HG02759 (cell line): ENCODE measurements at regions not wholly inside any gene's neighbourhood (a gene's known extent, or its start where the extent isn't known, plus 50 kb on each side); places are given as distances from the start of the nearest gene placed in this dataset.

Source experiments
- ATAC-seq: cut with Tn5 transposase; IDR thresholded peaks from one replicate; pipeline ENCODE4 v1.9.1; 2021; ENCODE audit warnings: mild to moderate bottlenecking, moderate library complexity; ENCODE audit not compliant: unreplicated experiment

DNA sequence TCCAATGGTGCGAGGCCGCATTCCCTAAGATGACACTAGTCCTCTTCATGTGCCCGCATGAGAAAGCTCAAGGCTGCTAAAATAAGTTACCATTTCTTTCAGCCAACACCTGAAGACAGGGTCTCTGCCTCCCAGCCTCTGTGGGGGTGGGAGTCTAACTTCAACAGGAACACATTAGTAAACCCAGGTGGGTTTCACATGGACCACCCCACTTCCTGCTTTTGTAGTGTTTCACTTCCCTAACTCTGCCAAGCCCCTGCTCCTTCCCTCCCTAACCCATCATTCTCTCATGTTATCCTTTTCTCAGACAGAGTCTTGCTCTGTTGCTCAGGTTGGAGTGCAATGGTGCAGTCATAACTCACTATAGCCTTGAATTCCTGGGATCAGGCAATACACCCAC is 783.6 kb downstream of the UQCRFS1 start:
- ATAC-seq, result no peak

DNA sequence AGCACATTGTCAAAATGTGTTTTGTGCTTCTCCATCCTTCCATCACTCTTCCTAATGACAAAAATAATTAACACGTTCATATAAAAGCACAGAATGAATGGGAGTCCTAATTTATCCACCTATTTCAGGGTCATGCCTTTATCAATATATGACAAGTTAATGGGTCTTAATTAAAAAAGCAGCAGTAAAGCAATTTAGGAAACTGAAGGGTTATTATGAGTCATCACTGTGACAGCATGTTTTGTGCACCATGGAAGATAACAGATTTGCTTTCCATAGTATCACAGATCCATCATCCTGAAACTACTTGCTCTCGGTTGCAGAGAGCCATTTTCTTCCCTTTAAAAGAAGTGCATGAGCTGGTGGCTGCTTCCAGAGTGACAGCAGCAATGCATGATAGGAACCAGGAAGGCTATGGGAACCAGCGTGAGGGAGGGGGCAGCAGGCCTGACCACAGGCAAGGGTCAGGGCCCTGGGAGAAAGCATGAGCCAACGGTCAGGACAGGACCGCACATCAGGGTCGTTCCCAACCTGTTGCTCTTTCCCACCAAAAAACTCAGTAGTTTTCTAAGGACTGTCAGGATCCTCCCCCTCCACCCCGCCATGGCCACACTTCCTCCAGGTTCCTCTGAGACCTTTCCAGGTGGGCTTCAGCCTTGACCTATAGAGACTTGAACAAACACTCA is 784.1 kb downstream of the UQCRFS1 start:
- no peak for ATAC-seq

DNA sequence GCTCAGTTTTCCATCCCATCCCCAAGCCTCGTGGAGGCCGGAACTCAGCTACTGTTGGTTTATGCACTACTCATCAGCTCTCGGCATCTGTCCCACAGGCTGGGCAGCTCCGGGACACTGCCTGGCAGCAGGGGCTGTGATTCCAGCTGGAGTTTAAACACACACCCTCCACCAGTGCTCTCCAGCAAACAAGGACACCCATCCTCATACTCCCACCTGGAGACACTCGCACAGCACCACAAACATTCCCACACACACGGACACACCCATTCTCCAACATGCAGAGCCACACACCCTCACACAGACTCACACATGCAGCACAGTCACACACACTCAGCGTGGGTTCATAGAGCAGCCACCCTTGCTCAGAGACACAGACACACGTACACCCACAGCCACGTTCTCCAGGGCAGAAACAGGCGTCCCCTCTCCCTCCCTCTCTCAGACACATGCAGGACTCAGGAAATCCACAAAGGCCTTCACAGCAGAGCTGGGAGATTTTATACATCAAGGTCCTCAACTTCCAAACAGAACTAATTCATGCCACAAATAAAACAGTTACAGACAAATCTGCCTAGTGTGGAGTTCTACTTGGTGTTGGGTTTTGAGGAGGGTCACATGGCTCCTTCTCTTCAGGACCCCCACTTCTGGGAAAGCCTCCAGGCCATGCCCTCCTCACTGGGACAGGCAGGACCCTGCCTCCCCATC is 785.4 kb downstream of the UQCRFS1 start:
- ATAC-seq, result no peak

DNA sequence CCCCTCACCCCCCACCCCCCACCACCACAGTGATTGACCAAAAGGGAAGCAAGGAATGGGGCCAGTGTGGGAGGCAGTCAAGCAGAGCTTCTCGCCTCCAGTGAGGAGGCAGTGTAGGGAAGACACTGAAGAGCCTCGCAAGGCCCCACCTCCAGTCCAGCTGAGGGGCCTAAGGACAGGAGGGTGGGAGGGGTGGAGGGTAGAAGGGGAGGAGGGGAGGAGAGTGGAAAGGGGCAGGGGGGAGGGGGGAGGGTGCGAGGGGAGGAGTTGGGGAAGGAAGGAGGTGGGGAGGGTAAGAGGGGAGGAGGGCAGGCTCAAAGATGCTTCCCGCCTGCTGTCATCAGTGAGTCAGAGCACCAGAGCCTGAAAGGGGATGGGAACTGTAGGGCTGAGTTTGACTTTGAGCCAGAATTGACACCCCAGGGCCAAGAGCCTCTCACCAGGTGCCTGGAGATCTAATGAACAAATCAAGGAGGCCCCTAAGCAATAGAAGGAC is 786.2 kb downstream of the UQCRFS1 start:
- ATAC-seq, result no peak

DNA sequence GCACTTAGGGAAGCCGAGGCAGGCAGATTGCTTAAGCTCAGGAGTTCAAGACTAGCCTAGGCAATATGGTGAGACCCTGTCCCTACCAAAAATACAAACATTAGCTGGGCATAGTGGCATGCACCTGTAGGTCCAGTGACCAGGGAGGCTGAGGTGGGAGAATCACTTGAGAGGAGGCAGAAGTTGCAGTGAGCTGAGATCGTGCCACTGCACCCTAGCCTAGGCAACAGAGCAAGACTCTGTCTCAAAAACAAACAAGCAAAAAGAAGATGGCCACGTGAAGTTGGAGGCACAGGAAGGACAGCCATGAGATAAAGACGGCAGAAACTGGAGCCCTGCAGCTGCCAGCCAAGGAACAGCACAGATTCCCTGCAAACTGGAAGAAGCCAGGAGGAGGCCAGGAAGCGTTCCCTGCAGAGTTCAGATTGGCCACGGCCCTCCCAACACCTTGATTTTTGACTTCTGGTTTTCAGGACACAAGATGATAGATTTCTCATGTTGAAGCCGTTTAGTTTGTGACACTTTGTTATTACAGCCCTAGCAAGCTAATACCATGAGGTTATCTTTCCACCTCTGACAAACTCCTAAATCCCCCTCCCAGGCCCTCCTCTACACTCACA is 786.7 kb downstream of the UQCRFS1 start:
- no peak for ATAC-seq

DNA sequence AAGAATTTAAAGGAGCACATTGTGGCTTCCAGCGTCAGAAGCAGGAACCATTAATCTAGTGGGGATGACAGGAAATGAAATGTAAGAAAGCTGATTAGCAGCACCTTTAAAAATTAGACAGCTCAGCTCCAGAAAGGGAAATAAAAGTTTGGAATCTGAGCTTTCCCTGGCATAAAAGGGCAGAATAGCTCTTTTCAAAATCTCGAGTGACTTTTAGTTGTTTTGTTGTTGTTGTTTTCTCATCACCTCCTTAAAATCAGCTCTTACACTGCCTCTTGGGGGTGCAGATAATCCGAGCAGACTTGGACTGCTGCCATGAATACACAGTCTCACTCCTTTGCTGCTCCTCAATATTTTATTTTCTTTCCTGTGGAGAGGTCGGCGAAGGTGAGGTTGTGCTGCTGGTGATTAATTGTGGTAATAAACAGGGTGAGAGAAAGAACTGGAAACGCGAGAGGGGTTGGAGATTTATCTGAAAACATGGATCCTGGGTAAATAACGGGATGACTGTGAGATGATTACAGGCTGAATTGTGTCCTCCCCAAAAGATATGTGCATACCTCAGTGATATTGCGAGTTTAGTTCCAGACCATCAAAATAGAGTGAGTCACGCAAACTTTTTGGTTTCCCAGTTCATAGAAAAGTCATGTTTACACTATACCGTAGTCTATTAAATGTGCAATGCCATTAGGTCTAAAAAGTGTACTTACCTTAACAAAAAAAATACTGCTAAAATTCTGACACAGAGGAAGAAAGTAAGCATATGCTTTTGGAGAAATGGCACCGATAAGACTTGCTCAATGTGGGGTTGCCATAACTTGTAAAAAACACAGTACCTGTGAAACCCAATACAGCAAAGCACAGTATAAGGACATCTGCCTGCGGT is 787.7 kb downstream of the UQCRFS1 start:
- ATAC-seq, result no peak

DNA sequence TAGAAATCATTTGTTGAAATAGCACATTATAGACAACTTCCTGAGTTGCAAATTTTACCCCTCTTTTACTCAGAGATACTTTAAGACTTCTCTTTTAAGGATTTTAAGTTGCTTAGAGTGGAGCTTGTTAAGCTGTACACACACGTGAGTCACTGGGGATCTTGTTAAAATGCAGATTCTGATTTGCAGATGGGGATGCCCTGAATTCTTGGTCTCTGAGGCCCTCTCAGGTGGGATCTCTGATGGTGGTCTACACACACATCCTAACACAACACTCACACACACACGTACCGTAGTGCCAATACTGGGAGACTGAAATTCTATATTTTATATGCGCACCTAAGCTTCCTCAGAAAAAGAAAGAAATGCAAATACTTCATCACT is 788.3 kb downstream of the UQCRFS1 start:
- ATAC-seq, result no peak

DNA sequence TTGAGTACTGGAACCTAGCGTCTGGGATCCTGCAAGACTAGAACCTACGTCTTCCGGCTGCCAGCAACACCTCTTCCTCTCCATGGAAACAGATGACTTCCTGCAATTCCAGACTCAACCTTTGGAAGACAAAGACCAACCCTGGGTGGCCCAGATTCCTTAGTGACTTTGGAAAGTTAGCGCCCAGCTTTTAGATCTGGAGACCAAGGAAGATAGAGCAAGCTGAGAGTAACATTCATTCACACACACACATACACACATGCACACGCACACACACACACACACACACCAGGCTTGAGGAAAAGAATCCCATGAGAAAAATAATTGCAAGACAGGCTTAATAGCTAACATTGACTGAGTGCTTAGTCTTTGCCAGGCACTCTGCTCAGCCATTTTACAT is 788.9 kb downstream of the UQCRFS1 start:
- no peak for ATAC-seq

DNA sequence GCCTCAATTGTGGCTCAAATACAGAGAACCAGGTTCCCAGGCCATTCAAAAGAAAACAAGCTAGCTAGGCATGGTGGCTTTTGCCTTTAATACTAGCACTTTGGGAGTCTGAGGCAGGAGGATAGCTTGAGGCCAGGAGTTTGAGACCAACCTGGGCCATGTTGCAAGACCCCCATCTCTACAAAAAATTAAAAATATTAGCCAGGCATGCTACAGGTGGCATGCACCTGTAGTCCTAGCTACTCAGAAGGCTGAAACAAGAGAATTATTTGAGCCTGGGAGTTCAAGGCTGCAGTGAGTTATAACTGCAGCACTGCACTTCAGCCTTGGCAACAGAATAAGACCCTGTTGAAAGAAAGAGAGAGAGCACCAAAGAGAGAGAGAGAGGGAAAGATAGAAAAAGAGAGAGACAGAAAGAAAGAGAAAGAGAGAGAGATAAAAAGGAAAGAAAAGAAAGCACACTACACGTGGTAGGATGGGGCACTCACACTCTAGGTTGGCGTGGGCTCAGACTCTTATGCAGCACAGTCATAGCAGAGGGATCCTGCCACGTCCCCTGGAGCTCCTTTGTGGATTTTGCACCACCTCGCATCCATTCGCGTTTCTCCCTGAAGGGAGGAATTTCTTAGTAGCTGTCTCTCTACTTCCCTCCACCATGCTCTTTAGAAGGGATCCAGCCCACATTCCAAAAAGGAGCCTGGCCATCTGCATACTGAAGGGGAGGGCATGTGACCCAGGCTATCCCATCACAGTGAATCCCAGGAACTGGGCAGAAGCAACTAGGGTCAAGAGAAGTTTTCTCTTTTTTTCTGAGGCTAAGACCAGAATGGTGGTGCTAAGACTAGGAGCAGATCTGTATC is 789.9 kb downstream of the UQCRFS1 start:
- ATAC-seq, result no peak

DNA sequence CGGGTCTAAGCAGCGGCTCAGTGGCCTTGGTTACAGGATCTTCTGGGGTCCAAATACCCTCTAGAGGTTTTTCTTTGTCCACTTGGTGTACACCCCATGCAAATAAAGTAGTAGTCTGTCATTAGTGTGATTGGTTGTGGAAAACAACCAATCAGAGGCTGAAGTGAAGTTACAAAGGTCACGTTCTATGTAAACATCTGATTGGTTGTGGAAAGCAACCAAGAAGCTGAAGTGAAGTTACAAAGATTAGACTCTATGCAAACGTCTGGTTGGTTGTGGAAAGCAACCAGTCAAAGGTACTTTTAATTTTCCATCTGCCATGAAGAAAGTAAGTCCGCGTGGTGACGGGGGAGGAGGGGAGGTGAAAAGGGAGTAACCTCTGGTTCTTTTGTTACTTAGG is 790.9 kb downstream of the UQCRFS1 start:
- no peak for ATAC-seq

DNA sequence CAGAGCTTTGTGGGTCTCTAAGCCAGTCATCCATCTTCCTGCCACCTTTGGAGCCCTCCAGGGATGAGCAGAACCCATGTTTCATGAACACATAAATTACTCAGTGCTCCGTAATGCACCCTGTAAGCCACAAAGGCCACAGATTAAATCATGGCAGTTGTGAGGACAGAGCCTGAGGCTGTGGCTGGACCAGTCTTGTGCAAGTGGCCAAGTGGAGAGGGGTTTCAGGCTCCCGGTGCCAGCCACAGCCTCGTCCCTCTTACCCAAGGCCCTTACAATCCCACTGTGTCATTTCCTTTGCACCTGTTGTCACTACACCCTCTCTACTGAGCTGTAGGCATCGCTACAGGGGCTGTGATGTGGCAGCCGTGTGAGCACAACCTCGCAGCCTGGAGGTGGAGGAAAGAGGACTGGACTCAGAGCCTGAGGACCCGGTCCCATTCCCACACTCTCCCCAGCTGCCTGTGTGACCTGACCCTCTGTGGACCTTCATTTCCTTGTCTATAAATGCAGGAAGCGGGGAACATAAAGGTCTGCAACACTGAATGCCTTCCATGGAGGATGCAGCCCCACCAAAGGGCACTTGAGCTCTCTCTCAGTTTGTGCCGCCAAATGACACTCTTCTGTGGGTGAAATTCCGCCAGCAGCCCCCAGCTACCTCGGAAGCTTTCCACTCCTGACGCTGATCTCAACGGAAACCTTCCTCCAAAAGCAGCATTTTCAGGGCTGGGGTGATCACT is 792.0 kb downstream of the UQCRFS1 start:
- ATAC-seq, result no peak

DNA sequence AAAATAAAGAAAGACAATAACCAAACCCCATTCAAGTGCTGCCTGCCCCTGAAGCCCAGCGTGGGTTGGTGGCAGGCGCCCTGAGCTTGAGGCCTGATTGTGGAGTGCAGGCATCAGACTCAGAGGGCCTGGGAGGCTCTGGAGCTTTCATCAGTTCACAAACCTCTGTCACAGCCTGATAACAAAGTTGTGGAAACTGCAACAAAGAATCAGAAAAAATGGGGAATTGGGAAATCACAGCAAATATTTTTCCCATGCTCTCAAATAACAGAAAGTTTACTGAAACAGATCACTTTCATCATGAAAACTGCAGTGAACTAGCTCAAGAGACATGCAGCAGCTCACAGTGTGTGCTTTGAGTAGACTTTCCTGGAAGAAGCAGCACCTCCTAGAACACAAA is 793.6 kb downstream of the UQCRFS1 start:
- ATAC-seq, result no peak

DNA sequence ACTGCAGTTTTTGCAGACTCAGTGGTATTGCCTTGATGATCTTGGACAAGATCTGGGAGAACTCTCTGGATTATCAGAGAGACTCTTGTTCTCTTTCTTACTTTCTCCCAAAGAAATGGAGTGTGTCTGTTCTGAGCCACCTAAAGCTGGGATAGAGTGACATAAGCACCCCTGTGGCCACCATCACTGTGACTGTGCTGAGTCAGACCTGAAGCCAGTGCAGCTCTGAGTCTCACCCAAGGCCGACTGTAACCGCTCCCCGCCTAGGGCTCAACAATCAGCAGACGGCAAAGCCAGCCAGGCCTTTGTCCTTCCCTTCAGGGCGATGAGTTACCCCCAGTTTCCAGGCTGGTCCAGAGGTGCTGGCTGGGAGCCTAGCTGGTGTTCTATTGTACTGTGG is 795.6 kb downstream of the UQCRFS1 start:
- ATAC-seq, result no peak

DNA sequence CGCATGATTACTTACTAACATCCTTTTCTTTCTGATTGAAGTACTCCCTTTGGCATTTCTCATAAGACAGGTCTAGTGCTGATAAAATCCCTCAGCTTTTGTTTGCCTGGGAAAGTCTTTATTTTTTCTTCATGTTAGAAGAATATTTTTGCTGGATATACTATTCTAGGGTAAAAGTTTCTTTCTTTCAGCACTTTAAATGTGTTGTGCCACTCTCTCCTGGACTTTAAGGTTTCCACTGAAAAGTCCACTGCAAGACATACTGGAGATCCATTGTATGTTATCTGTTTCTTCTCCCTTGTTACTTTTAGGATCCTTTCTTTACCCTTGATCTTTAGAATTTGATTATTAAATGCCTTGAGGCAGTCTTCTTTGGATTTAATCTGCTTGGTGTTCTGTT is 796.7 kb downstream of the UQCRFS1 start:
- no peak for ATAC-seq

DNA sequence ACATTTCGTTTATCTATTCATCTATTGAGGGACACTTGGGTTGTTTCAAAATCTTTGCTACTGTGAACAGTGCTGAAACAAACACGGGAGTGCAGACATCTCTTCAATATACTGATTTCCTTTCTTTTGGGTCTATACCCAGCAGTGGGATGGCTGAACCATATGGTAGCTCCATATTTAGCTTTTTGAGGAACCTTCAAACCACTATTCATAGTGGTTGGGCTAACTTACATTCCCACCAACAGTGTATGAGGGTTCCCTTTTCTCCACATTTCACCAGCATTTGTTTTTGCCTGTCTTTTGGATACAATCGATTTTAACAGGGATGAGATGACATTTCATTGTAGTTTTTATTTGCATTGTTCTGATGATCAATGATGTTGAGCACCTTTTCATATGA is 798.2 kb downstream of the UQCRFS1 start:
- no peak for ATAC-seq

DNA sequence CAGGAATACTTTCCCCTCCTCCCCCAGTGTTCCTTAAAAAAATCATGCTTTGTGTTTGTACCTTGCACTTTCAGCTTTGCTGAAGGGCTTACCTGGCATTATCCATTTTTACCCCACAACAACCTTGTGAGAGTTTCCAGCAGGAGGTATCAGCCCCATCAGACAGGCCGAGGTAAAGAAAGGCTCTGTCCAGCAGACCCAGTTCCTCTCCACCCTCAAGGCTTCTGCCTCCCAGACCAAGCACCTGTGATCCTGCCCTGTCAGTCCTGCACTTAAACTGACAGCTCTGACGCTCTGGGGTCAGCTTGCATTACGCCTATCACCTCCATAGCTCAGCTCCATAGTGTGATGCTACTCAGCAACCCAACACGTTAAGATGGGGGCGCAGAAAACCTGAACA is 803.1 kb downstream of the UQCRFS1 start:
- ATAC-seq, result no peak

DNA sequence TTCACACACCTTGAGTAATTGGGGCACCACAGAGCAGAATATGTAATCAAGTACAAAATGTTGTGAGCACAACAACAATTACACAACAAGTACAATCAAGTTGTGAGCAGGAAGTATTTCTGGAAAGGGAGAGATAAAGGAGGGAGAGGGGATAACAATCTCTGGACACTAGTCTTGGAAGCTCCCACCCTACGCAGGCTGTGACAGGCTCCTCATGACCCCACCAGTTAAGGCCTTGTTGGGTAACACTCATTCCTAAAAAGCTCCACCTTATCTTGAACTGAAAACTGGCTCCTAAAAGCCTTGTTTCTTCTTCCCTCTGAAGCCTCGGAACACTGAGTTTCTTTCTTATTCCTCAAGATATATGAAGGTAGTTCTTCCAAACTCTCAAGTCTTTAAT is 806.0 kb downstream of the UQCRFS1 start:
- ATAC-seq, result no peak

DNA sequence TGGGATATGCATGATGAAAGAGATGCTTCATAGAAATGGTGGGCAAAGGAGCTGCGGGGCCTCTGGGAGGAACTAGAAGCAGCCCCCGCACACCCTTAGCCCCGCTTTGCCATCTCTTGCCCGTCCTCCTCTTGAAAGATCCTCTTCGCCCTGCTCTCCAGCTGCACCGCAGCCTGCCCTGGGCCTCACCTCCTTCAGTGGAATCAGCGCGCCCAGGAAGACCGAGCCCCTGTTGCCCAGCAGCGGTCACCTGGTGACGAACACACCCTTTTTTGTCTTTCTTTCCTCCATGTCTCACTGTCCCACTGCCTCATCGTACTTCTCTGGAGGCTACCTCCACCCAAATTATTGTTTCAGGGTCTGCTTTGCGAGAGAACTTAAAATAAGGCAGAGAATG is 807.6 kb downstream of the UQCRFS1 start:
- ATAC-seq, result no peak

DNA sequence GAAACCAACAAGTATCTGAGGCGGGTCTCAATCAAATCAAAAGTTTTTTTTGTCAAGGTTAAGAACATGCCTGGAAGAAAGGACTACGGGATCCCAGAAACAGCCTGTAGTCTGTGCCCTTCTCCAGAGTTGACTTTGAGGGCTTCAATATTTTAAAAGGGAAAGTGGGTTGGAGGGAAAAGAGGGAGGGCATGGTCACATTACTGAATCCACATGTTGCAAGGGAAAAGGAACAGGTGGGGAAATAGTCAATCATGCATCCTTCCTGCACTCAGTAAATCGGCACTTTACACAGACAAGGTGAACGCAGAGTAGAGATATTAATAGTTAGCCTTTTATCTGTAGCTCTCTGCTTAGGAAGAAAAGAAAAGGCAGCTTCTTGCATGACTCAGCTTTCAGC is 808.5 kb downstream of the UQCRFS1 start:
- ATAC-seq, result no peak

DNA sequence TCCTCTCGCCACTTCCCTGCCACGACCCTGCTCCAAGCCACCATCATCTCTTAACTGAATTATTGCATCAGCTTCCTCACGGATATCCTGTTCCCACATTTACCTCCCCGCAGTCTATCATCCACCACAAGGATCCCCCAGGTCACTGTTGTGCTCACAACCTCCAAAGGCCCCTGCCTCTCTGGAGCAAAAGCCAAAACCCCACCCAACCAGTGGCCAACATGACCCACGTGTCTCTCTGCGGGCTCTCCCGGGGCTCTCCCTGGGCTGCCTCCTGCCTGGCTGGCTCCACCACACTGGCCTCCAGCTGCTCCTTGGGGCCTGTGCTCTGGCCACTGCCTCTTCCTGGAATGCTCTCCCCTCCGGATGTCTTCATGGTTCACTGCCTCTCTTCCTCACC is 809.3 kb downstream of the UQCRFS1 start:
- ATAC-seq, result no peak
